ENCODE measurements at regions not wholly inside any gene's neighbourhood (a gene's known extent, or its start where the extent isn't known, plus 50 kb on each side); places are given as distances from the start of the nearest gene placed in this dataset.

- H3K9me3 ChIP-seq (ENCODE audit: insufficient read depth in 2 of 2, low read depth in 1 of 2, low read length in 1 of 2) = no peaks in the 10 kb centered on the region
- H3K14ac ChIP-seq (ENCODE audit: insufficient read length) = no peak overlapping the region
- H2AFZ ChIP-seq (ENCODE audit: low read length) = no peak overlapping the region
- H3K18ac ChIP-seq (ENCODE audit: extremely low read depth, low read length) = no peak overlapping the region
- FAIRE-seq = no peak
- no peak overlapping the region for H4K91ac ChIP-seq (replicated peaks; ENCODE audit: insufficient read length, low read length)
- DNase-seq (ENCODE audit: low read depth in 1 of 2, low spot score in 2 of 2) = no peak
- H3K27ac ChIP-seq (ENCODE audit: low read depth, low read length) = no peak overlapping the region
- no peak overlapping the region for H3K23ac ChIP-seq (ENCODE audit: insufficient read length)
- no peak overlapping the region for H3K4ac ChIP-seq (replicated peaks; ENCODE audit: insufficient read length, low read depth, low read length)
- WGBS, 2 experiments (ENCODE audit: extremely low coverage in 1 of 2, insufficient coverage in 1 of 2, insufficient read length in 1 of 2, insufficient replicate concordance in 2 of 2, low coverage in 1 of 2, low lambda C conversion rate in 2 of 2, missing lambda C conversion rate in 1 of 2) = 88% methylated on average over 2 of the region's 2 CpGs; no CpG with 5 or more reads in 1 of the 2 experiments
- no peak overlapping the region for H3K9ac ChIP-seq (replicated peaks in 1 of 4; ENCODE audit: extremely low read depth in 1 of 4, low read depth in 3 of 4, low read length in 3 of 4)
- H3K23me2 ChIP-seq (ENCODE audit: low read depth, low read length) = no peaks in the 10 kb centered on the region
- H3K4me2 ChIP-seq (ENCODE audit: insufficient read depth in 1 of 2, low read depth in 2 of 2, low read length in 2 of 2) = no peak overlapping the region
- ChIA-PET POLR2A (ENCODE audit: partially characterized antibody) (no interaction called here), CTCF (ENCODE audit: partially characterized antibody) (interaction anchor here (1.8 kb wide), 1 partner anchor 49 kb away, joined by 3 read pairs; no protein-coding TSS in a partner anchor)
- H2BK5ac ChIP-seq (ENCODE audit: low read depth, low read length) = no peak overlapping the region
- H2BK12ac ChIP-seq (ENCODE audit: low read depth, low read length) = no peak overlapping the region
- H4K20me1 ChIP-seq (replicated peaks in 1 of 2; ENCODE audit: control insufficient read depth in 1 of 2, insufficient read depth in 2 of 2, low read length in 2 of 2) = no peaks in the 10 kb centered on the region
- H3K36me3 ChIP-seq (ENCODE audit: control insufficient read depth in 2 of 4, insufficient read depth in 4 of 4, low read length in 3 of 4) = no peaks in the 10 kb centered on the region
- H3K56ac ChIP-seq (replicated peaks; ENCODE audit: insufficient read length, low read depth, low read length) = no peak overlapping the region
- H2AK5ac ChIP-seq (ENCODE audit: low read depth, low read length) = no peak overlapping the region
- no peak overlapping the region for H4K5ac ChIP-seq (ENCODE audit: insufficient read length, low read depth, low read length)
- H3K4me3 ChIP-seq (ENCODE audit: extremely low read depth in 1 of 4, insufficient read depth in 2 of 4, low read depth in 3 of 4, low read length in 4 of 4) = no peak overlapping the region
- H2BK120ac ChIP-seq (replicated peaks; ENCODE audit: low read depth, low read length) = no peak overlapping the region
- H3K79me2 ChIP-seq (ENCODE audit: control insufficient read depth in 1 of 2, insufficient read depth in 2 of 2, low read length in 2 of 2) = no peaks in the 10 kb centered on the region
- TF ChIP-seq CEBPB (IDR thresholded peaks at IDR 0.05; ENCODE audit: low read depth, low read length) = no peak
- no peak for TF ChIP-seq USF2 (IDR thresholded peaks at IDR 0.05; ENCODE audit: low read length)
- no peak for TF ChIP-seq KDM4A (IDR thresholded peaks at IDR 0.05; ENCODE audit: low read depth, low read length, severe bottlenecking)
- TF ChIP-seq BACH1 (IDR thresholded peaks at IDR 0.05; ENCODE audit: low read length) = no peak
- no peak for TF ChIP-seq ASH2L (IDR thresholded peaks at IDR 0.05; ENCODE audit: low read length)
- no peak for TF ChIP-seq TAF7 (optimal IDR thresholded peaks at IDR 0.05; ENCODE audit: borderline replicate concordance, low read depth, low read length)
- no peak for TF ChIP-seq POLR2AphosphoS5 (IDR thresholded peaks at IDR 0.05; ENCODE audit: low read depth, low read length)
- no peak for TF ChIP-seq EZH2 (IDR thresholded peaks at IDR 0.05; ENCODE audit: low read depth, low read length, severe bottlenecking)
- no peaks in the 10 kb centered on the region for H3K4me1 ChIP-seq (replicated peaks in 1 of 4; ENCODE audit: control insufficient read depth in 3 of 4, insufficient read depth in 4 of 4, low read length in 3 of 4)
- no peaks in the 10 kb centered on the region for H3K27me3 ChIP-seq (replicated peaks in 1 of 4; ENCODE audit: control insufficient read depth in 3 of 4, extremely low read depth in 1 of 4, insufficient read depth in 3 of 4, low read length in 3 of 4)
- H2BK20ac ChIP-seq (ENCODE audit: low read length) = no peak overlapping the region
- no peak overlapping the region for H2BK15ac ChIP-seq (ENCODE audit: low read length)
- no peak overlapping the region for H4K8ac ChIP-seq (ENCODE audit: extremely low read depth, insufficient read depth, low read length)
- no peaks in the 10 kb centered on the region for H3K79me1 ChIP-seq (ENCODE audit: low read depth, low read length)
Measured at GRCh38 chrX:10904220-10904619, 206.9 kb upstream of the HCCS start.
